Gastrocnemius medialis (tissue), 4 donors: ENCODE measurements at regions not wholly inside any gene's neighbourhood (a gene's known extent, or its start where the extent isn't known, plus 50 kb on each side); places are given as distances from the start of the nearest gene placed in this dataset.

Source experiments
- ATAC-seq, 2 donors: fragments of 150-250 bp; one replicate each; pipeline ENCODE4 v1.9.1; 2016
- DNase-seq, 2 donors: peaks; one replicate each; pipeline ENCODE4 v3.0.0-alpha.2; 2019
- H3K27ac ChIP-seq, 4 donors: fragments of 200-600 bp; sonication (generic); 1 replicate in 1 of 4; 2 replicates in 3 of 4; pipeline ENCODE4 v1.5.1; 2016 to 2018; ENCODE audit warnings: mild to moderate bottlenecking in 2 of 4, moderate library complexity in 1 of 4
- H3K27me3 ChIP-seq, 3 donors: fragments of 200-600 bp; sonication (generic) in 2 of 3; 1 replicate in 1 of 3; 2 replicates in 2 of 3; pipeline versions ENCODE4 v1.5.1 to v1.6.0; 2016 to 2019; ENCODE audit warnings: mild to moderate bottlenecking in 1 of 3, moderate library complexity in 1 of 3
- H3K36me3 ChIP-seq, 2 donors: fragments of 200-600 bp; sonication (generic) in 1 of 2; one replicate each; pipeline ENCODE4 v1.5.1; 2017 to 2018
- H3K4me1 ChIP-seq, 2 donors: fragments of 200-600 bp; sonication (generic) in 1 of 2; one replicate each; pipeline ENCODE4 v1.5.1; 2016 to 2017; ENCODE audit warnings: mild to moderate bottlenecking in 2 of 2
- H3K4me3 ChIP-seq, 4 donors: fragments of 200-600 bp; sonication (generic) in 3 of 4; 1 replicate in 1 of 4; 2 replicates in 3 of 4; pipeline ENCODE4 v1.5.1; 2016 to 2019; ENCODE audit warnings: mild to moderate bottlenecking in 2 of 4
- H3K9me3 ChIP-seq, 3 donors: fragments of 200-600 bp; sonication (generic) in 2 of 3; 1 replicate in 1 of 3; 2 replicates in 2 of 3; pipeline ENCODE4 v1.5.1; 2016 to 2019
- POLR2A ChIP-seq, 2 donors: fragments of 450-650 bp; IDR thresholded peaks; one replicate each; pipeline ENCODE4 v1.6.1; 2017; ENCODE audit warnings: antibody characterized with exemption in 2 of 2, mild to moderate bottlenecking in 2 of 2, moderate library complexity in 2 of 2
- in situ Hi-C, 4 donors: fragments of 200-750 bp; cut with MboI; loops; one replicate each; pipeline versions ENCODE4 v1.15.0 to v1.8.0; 2017; ENCODE audit warnings: low sequenced_read_pairs in 4 of 4
- intact Hi-C: fragments of 100-400 bp; cut with DNase I; formaldehyde crosslinking; loops from one replicate; pipeline ENCODE4 v1.15.1; 2023; ENCODE audit warnings: low total_unique reads
- TF ChIP-seq, protein P1 (sequence below), 5 experiments: fragments of 450-650 bp in 3 of 5; fragments of 200-600 bp in 2 of 5; sonication (generic) in 2 of 5; IDR thresholded peaks in 4 of 5; conservative IDR thresholded peaks in 1 of 5; 1 replicate in 4 of 5; 2 replicates in 1 of 5; pipeline ENCODE4 v1.5.1; 2016 to 2019; ENCODE audit warnings: antibody characterized with exemption in 5 of 5, mild to moderate bottlenecking in 3 of 5, moderate library complexity in 3 of 5

- no peak for ATAC-seq
- TF ChIP-seq, protein P1, sequence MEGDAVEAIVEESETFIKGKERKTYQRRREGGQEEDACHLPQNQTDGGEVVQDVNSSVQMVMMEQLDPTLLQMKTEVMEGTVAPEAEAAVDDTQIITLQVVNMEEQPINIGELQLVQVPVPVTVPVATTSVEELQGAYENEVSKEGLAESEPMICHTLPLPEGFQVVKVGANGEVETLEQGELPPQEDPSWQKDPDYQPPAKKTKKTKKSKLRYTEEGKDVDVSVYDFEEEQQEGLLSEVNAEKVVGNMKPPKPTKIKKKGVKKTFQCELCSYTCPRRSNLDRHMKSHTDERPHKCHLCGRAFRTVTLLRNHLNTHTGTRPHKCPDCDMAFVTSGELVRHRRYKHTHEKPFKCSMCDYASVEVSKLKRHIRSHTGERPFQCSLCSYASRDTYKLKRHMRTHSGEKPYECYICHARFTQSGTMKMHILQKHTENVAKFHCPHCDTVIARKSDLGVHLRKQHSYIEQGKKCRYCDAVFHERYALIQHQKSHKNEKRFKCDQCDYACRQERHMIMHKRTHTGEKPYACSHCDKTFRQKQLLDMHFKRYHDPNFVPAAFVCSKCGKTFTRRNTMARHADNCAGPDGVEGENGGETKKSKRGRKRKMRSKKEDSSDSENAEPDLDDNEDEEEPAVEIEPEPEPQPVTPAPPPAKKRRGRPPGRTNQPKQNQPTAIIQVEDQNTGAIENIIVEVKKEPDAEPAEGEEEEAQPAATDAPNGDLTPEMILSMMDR (IDR thresholded peaks at IDR 0.05 in 4 of 5, conservative IDR thresholded peaks at IDR 0.05 in 1 of 5), result no peak
- TF ChIP-seq POLR2A (IDR thresholded peaks at IDR 0.05), result no peak
Observed at GRCh38 chr21:28090546-28090945, 902.1 kb downstream of the LTN1 start.

GRCh38 chr21:28089599-28090441 is 902.9 kb downstream of the LTN1 start:
- H3K4me3 ChIP-seq, result peak overlapping the region in 1 of 4 donors; percentile 28
- DNase-seq (no peak), ATAC-seq (peak in 1 of 2 donors; percentile 30)
- no peaks in the 10 kb centered on the region for H3K9me3 ChIP-seq
- intact Hi-C loops, result no loop called here
- TF ChIP-seq POLR2A (IDR thresholded peaks at IDR 0.05), result no peak
- TF ChIP-seq, protein P1 (IDR thresholded peaks at IDR 0.05 in 4 of 5, conservative IDR thresholded peaks at IDR 0.05 in 1 of 5), result no peak
- H3K36me3 ChIP-seq, result no peaks in the 10 kb centered on the region
- H3K27ac ChIP-seq, result peak overlapping the region; percentile 6 to 55 (median 39)
- in situ Hi-C loops, result no loop called here
- no peaks in the 10 kb centered on the region for H3K4me1 ChIP-seq
- no peaks in the 10 kb centered on the region for H3K27me3 ChIP-seq

More at GRCh38 chr21:28090546-28090945, 902.1 kb downstream of the LTN1 start:
- DNase-seq, result no peak
- in situ Hi-C loops (no loop called here), intact Hi-C loops (no loop called here)
- H3K4me1 ChIP-seq, result no peaks in the 10 kb centered on the region
- H3K9me3 ChIP-seq, result no peaks in the 10 kb centered on the region
- peak overlapping the region; percentile 6 to 55 (median 39) for H3K27ac ChIP-seq
- H3K36me3 ChIP-seq, result no peaks in the 10 kb centered on the region
- H3K4me3 ChIP-seq, result peak overlapping the region in 1 of 4 donors; percentile 28
- no peaks in the 10 kb centered on the region for H3K27me3 ChIP-seq

GRCh38 chr21:28086861-28087581 is 905.7 kb downstream of the LTN1 start:
- Histone ChIP-seq H3K36me3 (no peaks in the 10 kb centered on the region), H3K27me3 (no peaks in the 10 kb centered on the region), H3K9me3 (no peaks in the 10 kb centered on the region), H3K4me3 (no peak overlapping the region), H3K4me1 (no peaks in the 10 kb centered on the region), H3K27ac (no peak overlapping the region)
- intact Hi-C loops, result no loop called here
- in situ Hi-C loops, result no loop called here
- ATAC-seq, result no peak
- no peak for DNase-seq
- no peak for TF ChIP-seq POLR2A (IDR thresholded peaks at IDR 0.05)
- TF ChIP-seq, protein P1 (IDR thresholded peaks at IDR 0.05 in 4 of 5, conservative IDR thresholded peaks at IDR 0.05 in 1 of 5), result no peak

DNA sequence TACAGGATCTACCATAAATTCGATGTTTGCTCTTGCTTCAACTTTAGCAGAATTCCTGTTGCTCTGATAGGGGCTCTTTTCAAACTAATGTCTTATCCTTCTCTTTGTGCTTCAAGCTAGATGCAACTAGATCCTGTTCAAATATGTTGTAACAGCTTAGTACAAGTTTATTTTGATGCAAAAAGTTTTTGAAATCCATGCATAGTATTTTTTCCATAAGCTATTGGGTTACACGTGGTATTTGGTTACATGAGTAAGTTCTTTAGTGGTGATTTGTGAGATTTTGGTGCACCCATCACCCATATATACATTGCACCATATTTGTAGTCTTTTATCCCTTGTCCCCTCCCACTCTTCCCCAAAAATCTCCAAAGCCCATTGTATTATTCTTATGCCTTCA is 907.7 kb downstream of the LTN1 start:
- Histone ChIP-seq H3K36me3 (no peaks in the 10 kb centered on the region), H3K4me3 (no peak overlapping the region), H3K4me1 (no peaks in the 10 kb centered on the region), H3K27me3 (no peaks in the 10 kb centered on the region), H3K9me3 (no peaks in the 10 kb centered on the region), H3K27ac (no peak overlapping the region)
- no peak for ATAC-seq
- in situ Hi-C loops (no loop called here), intact Hi-C loops (no loop called here)
- TF ChIP-seq, protein P1 (IDR thresholded peaks at IDR 0.05 in 4 of 5, conservative IDR thresholded peaks at IDR 0.05 in 1 of 5), result no peak
- no peak for TF ChIP-seq POLR2A (IDR thresholded peaks at IDR 0.05)
- DNase-seq, result no peak
